GM21576 (cell line): ENCODE measurements at regions not wholly inside any gene's neighbourhood (a gene's known extent, or its start where the extent isn't known, plus 50 kb on each side); places are given as distances from the start of the nearest gene placed in this dataset.
"Not testable (repeated sequence)": the region's sequence is repeated elsewhere in the genome, so short reads cannot be mapped to it uniquely, and the experiment has no call there.

Experiments
- ATAC-seq: cut with Tn5 transposase; IDR thresholded peaks from one replicate; pipeline ENCODE4 v1.9.1; 2021; ENCODE audit warnings: mild to moderate bottlenecking, moderate library complexity; ENCODE audit not compliant: unreplicated experiment

DNA sequence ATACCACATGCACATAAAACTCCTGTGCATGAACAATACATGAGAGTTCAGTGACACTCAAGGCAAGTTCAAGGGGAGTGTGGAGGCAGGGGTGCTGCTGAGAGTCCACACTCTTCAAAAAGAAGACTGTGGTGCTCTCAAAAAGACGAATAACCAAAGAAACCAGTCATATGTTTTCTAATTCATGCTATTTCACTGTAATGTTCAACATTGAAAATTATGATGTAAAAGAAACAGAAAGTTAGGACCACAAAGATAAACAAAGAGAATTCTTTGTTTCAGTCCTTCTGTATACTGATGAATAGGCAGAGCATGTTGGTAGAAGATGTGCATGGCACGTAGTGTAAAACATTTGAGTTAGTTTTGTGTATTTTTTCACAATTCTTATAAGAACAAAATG is 864.2 kb upstream of the LRATD1 start:
- no peak for ATAC-seq

- no peak for ATAC-seq
These were observed 862.2 kb upstream of the LRATD1 start for GRCh38 chr2:13770279-13770678.

DNA sequence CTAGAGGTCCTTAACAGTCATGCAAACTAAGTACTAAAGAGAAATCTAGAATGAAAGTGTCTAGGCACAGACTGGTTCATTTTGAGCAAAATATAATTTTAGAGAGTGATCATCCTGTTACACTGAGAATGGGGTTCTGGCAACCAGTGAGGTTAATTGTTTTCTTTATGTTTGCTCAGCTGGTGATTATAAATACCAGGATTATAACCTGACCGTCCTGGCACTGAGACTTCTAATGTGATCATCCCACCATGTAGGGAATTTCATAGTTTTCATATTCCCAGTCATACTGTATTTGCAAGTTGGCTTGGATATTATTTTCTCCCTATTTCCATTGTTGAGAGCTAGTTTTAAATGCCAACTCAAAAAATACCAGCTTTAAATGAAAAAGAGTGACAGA is 852.5 kb upstream of the LRATD1 start:
- ATAC-seq, result no peak

DNA sequence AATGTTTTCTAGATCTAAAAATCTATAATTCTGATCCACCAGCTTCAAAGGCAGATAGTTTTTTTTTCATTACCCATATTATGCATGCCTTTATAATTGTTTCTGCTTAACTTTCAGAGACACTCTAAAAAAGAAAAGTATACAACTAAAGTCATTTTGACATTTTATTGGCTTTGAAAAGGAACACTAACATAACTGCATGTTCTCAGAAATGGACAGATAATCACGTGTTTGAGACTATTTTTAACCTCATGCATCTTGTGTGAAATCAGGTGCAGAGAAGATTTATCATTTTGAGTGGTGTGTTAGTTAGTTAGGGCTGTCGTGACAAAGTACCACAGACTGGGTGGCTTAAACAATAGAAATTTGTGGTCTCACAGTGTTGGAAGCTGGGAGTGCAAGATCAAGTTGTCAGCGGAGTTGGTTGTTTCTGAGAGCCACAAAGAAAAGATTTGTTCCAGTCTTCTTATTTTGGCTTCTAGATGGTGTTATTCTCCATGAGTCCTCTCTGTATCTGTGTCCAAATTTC is 841.4 kb upstream of the LRATD1 start:
- no peak for ATAC-seq

DNA sequence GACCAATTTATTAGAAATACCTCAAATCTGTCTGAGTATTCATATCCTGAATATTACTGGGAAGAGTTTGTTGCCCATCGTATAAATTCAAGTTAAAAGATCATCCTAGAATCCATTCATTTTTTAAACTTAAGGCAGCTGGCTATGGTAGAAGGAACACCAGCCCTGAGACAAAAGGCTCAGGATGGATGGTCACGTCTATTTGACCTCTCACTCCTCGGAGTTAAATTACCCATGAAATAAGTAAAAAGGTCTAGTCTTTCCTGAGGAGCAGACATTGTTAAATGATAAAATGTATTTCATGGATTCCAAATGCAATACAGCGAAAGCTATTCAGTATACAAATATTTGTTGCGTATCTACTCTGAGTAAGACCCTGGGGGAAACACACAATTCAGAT is 826.0 kb upstream of the LRATD1 start:
- ATAC-seq, result no peak

DNA sequence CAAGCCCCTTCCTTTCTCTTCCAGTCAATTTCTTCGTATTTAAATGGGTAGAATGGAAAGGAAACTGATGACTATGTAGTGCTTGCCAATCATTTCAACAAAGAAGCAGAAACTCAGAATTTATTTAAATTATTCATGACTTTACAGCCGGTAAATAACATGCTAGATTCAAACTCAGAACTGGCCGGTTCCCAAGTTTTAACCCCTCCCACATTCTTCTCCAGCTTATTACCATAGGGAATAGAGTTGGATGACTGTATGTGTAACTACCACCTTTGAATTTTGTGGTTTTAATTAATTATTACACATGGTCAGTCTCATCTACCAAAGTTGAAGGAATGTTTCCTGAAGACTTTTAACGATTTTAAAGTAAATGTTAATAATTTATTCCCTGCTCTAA is 819.3 kb upstream of the LRATD1 start:
- no peak for ATAC-seq

- no peak for ATAC-seq
These were observed 814.5 kb upstream of the LRATD1 start for GRCh38 chr2:13818002-13818401.

- no peak for ATAC-seq
These were observed 812.6 kb upstream of the LRATD1 start for GRCh38 chr2:13819896-13820295.

GRCh38 chr2:13821255-13821880 is 811.1 kb upstream of the LRATD1 start:
- no peak for ATAC-seq

DNA sequence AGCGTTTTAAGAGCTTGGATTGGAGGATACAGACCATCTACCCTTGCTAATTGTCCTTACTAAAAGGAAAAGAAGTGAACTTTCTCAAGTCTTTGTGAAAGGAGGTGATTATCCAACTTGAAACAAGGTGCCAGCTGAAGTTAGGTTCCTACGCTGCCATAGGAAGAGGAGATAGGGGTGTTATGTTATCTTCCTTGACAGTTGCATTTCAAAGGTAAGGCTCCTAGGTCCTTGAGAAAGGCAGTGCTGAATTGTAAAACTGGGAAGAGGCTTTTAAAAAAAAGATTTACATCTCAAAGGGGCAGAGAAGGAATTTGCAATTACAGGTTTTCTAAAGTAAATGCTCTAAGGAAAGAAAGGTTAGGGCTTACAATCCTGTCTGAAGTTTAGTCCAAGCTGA is 810.2 kb upstream of the LRATD1 start:
- no peak for ATAC-seq

DNA sequence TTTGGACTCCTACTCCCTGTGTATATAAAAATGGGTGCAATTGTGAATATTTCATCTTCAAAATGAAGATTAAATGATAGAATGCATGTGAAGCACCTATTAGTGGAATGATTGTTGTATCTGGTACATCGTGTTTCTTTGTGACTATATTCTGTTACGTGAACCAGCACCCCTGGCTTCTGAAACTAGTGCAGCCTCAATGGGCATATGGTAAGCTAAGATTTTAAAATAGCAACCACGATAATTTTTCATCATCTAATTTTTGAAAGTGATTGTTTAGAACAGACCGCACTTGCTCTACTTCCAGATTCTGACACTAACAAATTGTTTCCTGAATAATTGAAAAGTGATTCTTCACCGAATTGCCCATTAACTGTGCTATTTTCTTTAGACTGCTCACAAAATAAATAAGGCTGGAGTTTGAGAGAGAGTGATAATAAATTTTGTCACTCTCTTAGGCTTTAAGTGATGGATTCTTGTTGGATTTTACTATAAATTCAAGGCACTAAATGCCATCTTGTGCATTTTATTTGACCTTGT is 806.1 kb upstream of the LRATD1 start:
- no peak for ATAC-seq

GRCh38 chr2:13858626-13859025 is 773.9 kb upstream of the LRATD1 start:
- no peak for ATAC-seq

DNA sequence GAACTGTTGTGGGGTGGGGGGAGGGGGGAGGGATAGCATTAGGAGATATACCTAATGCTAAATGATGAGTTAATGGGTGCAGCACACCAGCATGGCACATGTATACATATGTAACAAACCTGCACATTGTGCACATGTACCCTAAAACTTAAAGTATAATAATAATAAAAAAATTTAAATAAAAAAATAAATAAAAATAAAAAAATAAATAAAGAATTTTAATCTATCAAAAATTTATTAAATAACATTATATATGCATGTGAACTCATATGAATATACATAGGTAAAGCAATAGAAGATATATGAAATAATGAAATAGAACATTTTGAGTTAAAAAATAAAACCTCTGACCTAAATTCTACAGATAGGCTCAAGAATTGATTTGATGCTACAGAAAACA is 764.2 kb upstream of the LRATD1 start:
- not testable (repeated sequence) for ATAC-seq

- no peak for ATAC-seq
These were observed 756.0 kb upstream of the LRATD1 start for GRCh38 chr2:13876491-13877037.

DNA sequence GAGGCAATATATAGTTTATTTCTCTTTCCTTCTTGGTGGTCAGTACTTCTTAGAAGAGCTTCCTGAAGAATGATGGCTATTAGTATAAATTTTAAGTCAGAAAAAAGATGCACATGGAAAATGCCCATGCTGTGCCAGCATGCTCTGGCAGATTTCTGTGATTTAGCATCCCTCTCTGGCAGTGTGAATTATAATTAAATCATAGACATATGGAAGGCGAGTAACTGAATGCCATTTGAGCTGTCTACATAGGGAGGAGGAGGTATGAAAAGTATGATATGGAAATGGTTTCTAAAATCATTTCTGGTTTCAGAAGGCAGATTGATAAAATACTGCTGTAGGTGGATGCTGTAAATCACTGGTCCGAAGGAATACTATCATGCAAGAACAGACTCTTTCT is 754.9 kb upstream of the LRATD1 start:
- ATAC-seq, result no peak

DNA sequence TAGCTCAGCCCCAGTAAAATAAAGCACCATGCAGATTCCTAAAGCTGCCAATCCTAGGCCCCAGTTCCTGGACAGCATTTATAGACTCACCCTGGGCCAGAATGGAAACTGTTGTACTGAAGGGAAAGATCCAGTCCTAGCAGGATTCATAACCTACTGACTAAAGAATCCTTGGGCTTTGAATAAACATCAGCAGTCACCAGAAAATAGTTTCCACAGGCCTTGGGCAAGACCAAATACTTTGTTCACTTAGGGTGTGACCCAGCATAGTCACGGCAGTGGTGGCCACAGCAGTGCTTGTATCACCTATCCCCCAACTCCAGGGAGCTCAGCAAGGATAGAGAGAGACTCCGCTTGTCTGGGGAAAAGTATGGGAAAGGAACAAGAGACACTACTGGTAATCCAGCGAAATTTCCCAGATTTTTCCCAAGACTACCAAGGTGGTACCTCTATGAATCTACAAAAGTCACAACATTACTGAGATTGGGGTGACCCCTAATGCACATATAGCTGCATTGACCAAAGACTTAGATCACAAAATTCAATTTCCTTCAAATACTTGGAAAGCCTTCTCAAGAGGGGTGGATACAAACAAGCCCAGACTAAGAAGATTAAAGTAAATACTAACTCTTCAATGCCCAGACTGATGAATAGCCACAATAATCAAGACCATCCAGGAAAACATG is 748.1 kb upstream of the LRATD1 start:
- ATAC-seq, result no peak

- no peak for ATAC-seq
These were observed 731.0 kb upstream of the LRATD1 start for GRCh38 chr2:13901526-13901925.

GRCh38 chr2:13905831-13906230 is 726.7 kb upstream of the LRATD1 start:
- ATAC-seq, result no peak

DNA sequence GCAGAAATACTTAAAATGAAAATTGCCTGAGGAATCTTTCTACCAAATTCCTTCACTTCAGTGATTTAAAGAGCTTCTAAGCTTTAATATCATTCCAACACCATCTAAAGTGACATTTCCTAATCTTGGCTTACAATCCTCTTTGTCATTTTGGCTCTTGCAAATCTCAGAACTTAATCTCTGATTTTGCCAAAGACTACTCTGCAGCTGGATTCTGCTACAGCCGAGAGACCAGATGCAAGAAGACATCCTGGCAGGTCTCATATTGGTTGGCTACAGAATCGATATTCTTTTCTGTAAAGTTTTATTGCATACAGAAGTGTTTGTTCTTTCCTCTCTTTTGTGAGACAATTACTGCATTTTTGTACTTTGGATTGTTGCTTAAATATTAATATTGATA is 716.5 kb upstream of the LRATD1 start:
- no peak for ATAC-seq

GRCh38 chr2:13917958-13918357 is 714.6 kb upstream of the LRATD1 start:
- ATAC-seq, result no peak

GRCh38 chr2:13919981-13920382 is 712.5 kb upstream of the LRATD1 start:
- no peak for ATAC-seq

GRCh38 chr2:13921245-13921644 is 711.3 kb upstream of the LRATD1 start:
- no peak for ATAC-seq
